Vagina (tissue), 2 donors: ENCODE measurements at regions not wholly inside any gene's neighbourhood (a gene's known extent, or its start where the extent isn't known, plus 50 kb on each side); places are given as distances from the start of the nearest gene placed in this dataset.

Source experiments
- POLR2A ChIP-seq, 2 donors: fragments of 450-650 bp; IDR thresholded peaks; one replicate each; pipeline ENCODE4 v1.6.1; 2017; ENCODE audit warnings: antibody characterized with exemption in 2 of 2, mild to moderate bottlenecking in 2 of 2, moderate library complexity in 2 of 2
- POLR2AphosphoS5 ChIP-seq, 2 donors: sonication (generic); formaldehyde crosslinking; IDR thresholded peaks; one replicate each; pipeline ENCODE4 v1.9.0; 2017; ENCODE audit warnings: antibody characterized with exemption in 2 of 2, mild to moderate bottlenecking in 2 of 2, low read depth in 1 of 2; ENCODE audit not compliant: insufficient read depth in 1 of 2
- TF ChIP-seq, protein P1 (sequence below), 3 experiments: fragments of 450-650 bp in 2 of 3; fragments of 200-600 bp in 1 of 3; sonication (generic) in 1 of 3; IDR thresholded peaks; one replicate each; pipeline ENCODE4 v1.5.1; 2017 to 2019; ENCODE audit warnings: antibody characterized with exemption in 3 of 3, mild to moderate bottlenecking in 2 of 3, moderate library complexity in 2 of 3

DNA sequence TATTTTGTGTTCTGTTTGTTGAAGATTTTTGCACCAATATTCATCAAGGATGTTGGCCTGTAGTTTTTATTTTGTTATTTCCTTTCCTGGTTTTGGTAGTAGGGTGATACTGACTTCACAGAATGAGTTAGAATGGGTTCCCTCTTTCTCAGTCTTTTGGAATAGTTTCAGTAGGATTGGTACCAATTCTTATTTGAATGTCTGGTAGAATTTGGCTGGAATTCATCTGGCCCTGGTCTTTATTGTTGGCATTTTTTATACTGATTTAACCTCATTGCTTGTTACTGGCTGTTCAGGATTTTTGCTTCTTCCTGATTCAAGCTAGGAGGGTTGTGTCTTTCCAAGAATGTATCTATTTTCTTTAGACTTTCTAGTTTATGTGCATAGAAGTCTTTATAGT lies 263.7 kb downstream of the SOX11 start:
- TF ChIP-seq POLR2AphosphoS5 (IDR thresholded peaks at IDR 0.05; ENCODE audit: insufficient read depth in 1 of 2, low read depth in 1 of 2) (no peak), POLR2A (IDR thresholded peaks at IDR 0.05) (no peak)
- TF ChIP-seq, protein P1, sequence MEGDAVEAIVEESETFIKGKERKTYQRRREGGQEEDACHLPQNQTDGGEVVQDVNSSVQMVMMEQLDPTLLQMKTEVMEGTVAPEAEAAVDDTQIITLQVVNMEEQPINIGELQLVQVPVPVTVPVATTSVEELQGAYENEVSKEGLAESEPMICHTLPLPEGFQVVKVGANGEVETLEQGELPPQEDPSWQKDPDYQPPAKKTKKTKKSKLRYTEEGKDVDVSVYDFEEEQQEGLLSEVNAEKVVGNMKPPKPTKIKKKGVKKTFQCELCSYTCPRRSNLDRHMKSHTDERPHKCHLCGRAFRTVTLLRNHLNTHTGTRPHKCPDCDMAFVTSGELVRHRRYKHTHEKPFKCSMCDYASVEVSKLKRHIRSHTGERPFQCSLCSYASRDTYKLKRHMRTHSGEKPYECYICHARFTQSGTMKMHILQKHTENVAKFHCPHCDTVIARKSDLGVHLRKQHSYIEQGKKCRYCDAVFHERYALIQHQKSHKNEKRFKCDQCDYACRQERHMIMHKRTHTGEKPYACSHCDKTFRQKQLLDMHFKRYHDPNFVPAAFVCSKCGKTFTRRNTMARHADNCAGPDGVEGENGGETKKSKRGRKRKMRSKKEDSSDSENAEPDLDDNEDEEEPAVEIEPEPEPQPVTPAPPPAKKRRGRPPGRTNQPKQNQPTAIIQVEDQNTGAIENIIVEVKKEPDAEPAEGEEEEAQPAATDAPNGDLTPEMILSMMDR (IDR thresholded peaks at IDR 0.05), result no peak
